ENCODE measurements at regions not wholly inside any gene's neighbourhood (a gene's known extent, or its start where the extent isn't known, plus 50 kb on each side); places are given as distances from the start of the nearest gene placed in this dataset.

DNA sequence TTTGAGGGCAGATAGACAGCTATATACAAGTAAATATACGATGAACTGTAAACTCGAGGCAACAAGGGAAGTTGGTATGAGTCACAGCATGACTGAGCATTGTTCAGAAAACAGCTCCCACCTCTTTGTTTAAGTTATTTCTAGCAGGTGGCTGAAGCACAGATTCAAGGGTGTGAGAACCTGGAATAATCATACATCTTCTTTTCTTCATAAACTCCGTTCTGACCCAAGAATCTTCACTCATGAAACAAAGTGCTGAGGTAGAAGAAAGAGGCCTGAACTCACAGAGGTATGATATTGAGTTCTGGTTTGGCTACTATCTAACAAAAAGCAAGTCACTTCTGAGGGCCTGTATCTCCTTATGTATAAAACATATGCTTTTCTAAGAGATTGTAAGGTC, 364.1 kb upstream of the KITLG start:
- Histone ChIP-seq H3K9me3 (ENCODE audit: low read length) (no peaks in the 10 kb centered on the region), H3K27ac (ENCODE audit: low read length) (peak overlapping the region; percentile 45), H3F3A (ENCODE audit: low read length, unreplicated experiment) (no peaks in the 10 kb centered on the region), H2AFZ (ENCODE audit: low read length) (peak overlapping the region; percentile 54; the same call in 1 of the 2 replicates), H3K4me1 (ENCODE audit: insufficient read depth, low read length) (peaks cover 25% of the 10 kb centered on the region), H4K20me1 (ENCODE audit: low read length) (no peaks in the 10 kb centered on the region), H3K4me2 (ENCODE audit: low read length) (peak overlapping the region; percentile 24; the same call in 1 of the 2 replicates), H3K36me3 (ENCODE audit: low read depth, low read length) (no peaks in the 10 kb centered on the region), H3K79me2 (ENCODE audit: low read length) (no peaks in the 10 kb centered on the region), H3K9ac (ENCODE audit: low read length) (no peak overlapping the region), H3K4me3 (ENCODE audit: low read length) (no peak overlapping the region), H3K9me2 (replicated peaks; ENCODE audit: low read length) (no peaks in the 10 kb centered on the region), H3K27me3 (ENCODE audit: low read length) (no peaks in the 10 kb centered on the region)
- DNase-seq (peak; percentile 84), ATAC-seq (peak; percentile 98)
- intact Hi-C loops (cut with micrococcal nuclease) = no loop called here
- POLR2A ChIA-PET (ENCODE audit: unreplicated experiment) = no interaction called here
- CTCF ChIA-PET = no interaction called here
- BruUV-seq (replicated peaks) = no TSS peak
- TF ChIP-seq, protein P1, sequence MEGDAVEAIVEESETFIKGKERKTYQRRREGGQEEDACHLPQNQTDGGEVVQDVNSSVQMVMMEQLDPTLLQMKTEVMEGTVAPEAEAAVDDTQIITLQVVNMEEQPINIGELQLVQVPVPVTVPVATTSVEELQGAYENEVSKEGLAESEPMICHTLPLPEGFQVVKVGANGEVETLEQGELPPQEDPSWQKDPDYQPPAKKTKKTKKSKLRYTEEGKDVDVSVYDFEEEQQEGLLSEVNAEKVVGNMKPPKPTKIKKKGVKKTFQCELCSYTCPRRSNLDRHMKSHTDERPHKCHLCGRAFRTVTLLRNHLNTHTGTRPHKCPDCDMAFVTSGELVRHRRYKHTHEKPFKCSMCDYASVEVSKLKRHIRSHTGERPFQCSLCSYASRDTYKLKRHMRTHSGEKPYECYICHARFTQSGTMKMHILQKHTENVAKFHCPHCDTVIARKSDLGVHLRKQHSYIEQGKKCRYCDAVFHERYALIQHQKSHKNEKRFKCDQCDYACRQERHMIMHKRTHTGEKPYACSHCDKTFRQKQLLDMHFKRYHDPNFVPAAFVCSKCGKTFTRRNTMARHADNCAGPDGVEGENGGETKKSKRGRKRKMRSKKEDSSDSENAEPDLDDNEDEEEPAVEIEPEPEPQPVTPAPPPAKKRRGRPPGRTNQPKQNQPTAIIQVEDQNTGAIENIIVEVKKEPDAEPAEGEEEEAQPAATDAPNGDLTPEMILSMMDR (conservative IDR thresholded peaks at IDR 0.05; ENCODE audit: low read depth, low read length) = no peak
- TF ChIP-seq EZH2 (IDR thresholded peaks at IDR 0.05; ENCODE audit: low read length, unreplicated experiment) (no peak), EZH2phosphoT487 (IDR thresholded peaks at IDR 0.05; ENCODE audit: borderline replicate concordance, low read length) (no peak)

DNA sequence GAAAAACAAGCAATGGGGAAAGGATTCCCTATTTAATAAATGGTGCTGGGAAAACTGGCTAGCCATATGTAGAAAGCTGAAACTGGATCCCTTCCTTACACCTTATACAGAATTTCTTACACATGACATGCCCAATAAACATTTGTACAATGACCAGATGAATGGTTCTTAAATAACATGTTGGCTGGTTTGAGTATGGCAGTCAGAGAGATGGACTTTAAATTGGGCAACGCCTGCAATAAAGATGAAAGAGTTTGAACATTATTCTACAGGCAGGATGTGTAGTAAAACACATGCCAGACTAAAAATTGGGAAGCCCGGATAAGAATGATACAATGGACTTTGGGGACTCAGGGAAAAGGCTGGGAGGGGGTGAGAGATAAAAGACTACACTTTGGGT, 360.6 kb upstream of the KITLG start:
- Histone ChIP-seq H3K27ac (ENCODE audit: low read length) (no peak overlapping the region), H3K9ac (ENCODE audit: low read length) (no peak overlapping the region), H3K4me2 (ENCODE audit: low read length) (no peak overlapping the region), H3K79me2 (ENCODE audit: low read length) (no peaks in the 10 kb centered on the region), H2AFZ (ENCODE audit: low read length) (no peak overlapping the region), H3F3A (ENCODE audit: low read length, unreplicated experiment) (no peaks in the 10 kb centered on the region), H3K9me3 (ENCODE audit: low read length) (no peaks in the 10 kb centered on the region), H3K4me1 (ENCODE audit: insufficient read depth, low read length) (peaks cover 24% of the 10 kb centered on the region), H3K9me2 (replicated peaks; ENCODE audit: low read length) (no peaks in the 10 kb centered on the region), H4K20me1 (ENCODE audit: low read length) (no peaks in the 10 kb centered on the region), H3K4me3 (ENCODE audit: low read length) (no peak overlapping the region), H3K27me3 (ENCODE audit: low read length) (no peaks in the 10 kb centered on the region), H3K36me3 (ENCODE audit: low read depth, low read length) (no peaks in the 10 kb centered on the region)
- ATAC-seq = no peak
- intact Hi-C loops (cut with micrococcal nuclease) = no loop called here
- TF ChIP-seq, protein P1 (conservative IDR thresholded peaks at IDR 0.05; ENCODE audit: low read depth, low read length) = no peak
- TF ChIP-seq EZH2 (IDR thresholded peaks at IDR 0.05; ENCODE audit: low read length, unreplicated experiment) (no peak), EZH2phosphoT487 (IDR thresholded peaks at IDR 0.05; ENCODE audit: borderline replicate concordance, low read length) (no peak)
- ChIA-PET POLR2A (ENCODE audit: unreplicated experiment) (no interaction called here), CTCF (no interaction called here)
- BruUV-seq (replicated peaks) = no TSS peak
- DNase-seq = no peak

DNA sequence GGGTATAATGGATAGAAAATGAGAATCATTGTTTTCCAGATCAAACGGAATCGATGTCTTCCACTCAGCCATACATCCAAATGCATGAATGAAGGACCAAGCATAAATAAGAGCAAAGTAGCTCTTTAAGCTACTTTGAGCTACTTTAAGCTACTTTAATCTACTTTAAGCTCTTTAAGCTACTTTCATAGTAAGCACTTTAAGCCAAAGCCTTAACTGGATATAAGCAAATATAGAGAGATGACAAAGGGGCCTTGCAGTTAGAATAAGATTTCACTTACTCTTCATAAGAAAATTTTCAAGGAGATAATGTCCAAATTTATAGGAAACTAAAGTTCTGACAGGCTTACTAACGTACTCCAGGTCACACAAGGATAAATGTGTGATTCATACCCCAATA, 355.6 kb upstream of the KITLG start:
- Histone ChIP-seq H3K27ac (ENCODE audit: low read length) (no peak overlapping the region), H3K4me2 (ENCODE audit: low read length) (no peak overlapping the region), H2AFZ (ENCODE audit: low read length) (peak overlapping the region; percentile 14; the same call in 1 of the 2 replicates), H3K27me3 (ENCODE audit: low read length) (no peaks in the 10 kb centered on the region), H3K9ac (ENCODE audit: low read length) (no peak overlapping the region), H3K4me1 (ENCODE audit: insufficient read depth, low read length) (peaks cover 23% of the 10 kb centered on the region), H3K9me3 (ENCODE audit: low read length) (no peaks in the 10 kb centered on the region), H4K20me1 (ENCODE audit: low read length) (no peaks in the 10 kb centered on the region), H3K79me2 (ENCODE audit: low read length) (no peaks in the 10 kb centered on the region), H3K4me3 (ENCODE audit: low read length) (no peak overlapping the region), H3K36me3 (ENCODE audit: low read depth, low read length) (no peaks in the 10 kb centered on the region), H3K9me2 (replicated peaks; ENCODE audit: low read length) (no peaks in the 10 kb centered on the region), H3F3A (ENCODE audit: low read length, unreplicated experiment) (no peaks in the 10 kb centered on the region)
- no peak for DNase-seq
- no TSS peak for BruUV-seq (replicated peaks)
- ATAC-seq = no peak
- ChIA-PET POLR2A (ENCODE audit: unreplicated experiment) (no interaction called here), CTCF (interaction anchor here (0.7 kb wide), 1 partner anchor 293 kb away, joined by 6 read pairs; no protein-coding TSS in a partner anchor)
- TF ChIP-seq EZH2phosphoT487 (IDR thresholded peaks at IDR 0.05; ENCODE audit: borderline replicate concordance, low read length) (no peak), EZH2 (IDR thresholded peaks at IDR 0.05; ENCODE audit: low read length, unreplicated experiment) (no peak)
- TF ChIP-seq, protein P1 (conservative IDR thresholded peaks at IDR 0.05; ENCODE audit: low read depth, low read length) = no peak
- intact Hi-C loops (cut with micrococcal nuclease) = no loop called here
